GM18909 (cell line): ENCODE measurements at regions not wholly inside any gene's neighbourhood (a gene's known extent, or its start where the extent isn't known, plus 50 kb on each side); places are given as distances from the start of the nearest gene placed in this dataset.
"Not testable (repeated sequence)": the region's sequence is repeated elsewhere in the genome, so short reads cannot be mapped to it uniquely, and the experiment has no call there.

Experiments
- ATAC-seq: cut with Tn5 transposase; IDR thresholded peaks from one replicate; pipeline ENCODE4 v1.9.1; 2021; ENCODE audit warnings: mild to moderate bottlenecking; ENCODE audit not compliant: unreplicated experiment, poor library complexity

- ATAC-seq, result peak; percentile 97
These were observed 60.8 kb upstream of the CCDC179 start for GRCh38 chr11:22920939-22921565.

- ATAC-seq, result no peak
These were observed 62.4 kb upstream of the CCDC179 start for GRCh38 chr11:22922672-22923071.

GRCh38 chr11:22923561-22923960, 63.3 kb upstream of the CCDC179 start:
- ATAC-seq, result no peak

GRCh38 chr11:22926341-22926740, 66.1 kb upstream of the CCDC179 start:
- no peak for ATAC-seq

GRCh38 chr11:22927793-22928192, 67.5 kb upstream of the CCDC179 start:
- no peak for ATAC-seq

GRCh38 chr11:22928207-22928917, 68.1 kb upstream of the CCDC179 start:
- no peak for ATAC-seq

- peak; percentile 98 for ATAC-seq
These were observed 70.7 kb upstream of the CCDC179 start for GRCh38 chr11:22930816-22931594.

GRCh38 chr11:22938691-22939090, 78.4 kb upstream of the CCDC179 start:
- ATAC-seq, result no peak

GRCh38 chr11:22941544-22941943, 81.3 kb upstream of the CCDC179 start:
- not testable (repeated sequence) for ATAC-seq

- ATAC-seq, result no peak
These were observed 97.5 kb upstream of the CCDC179 start for GRCh38 chr11:22957786-22958185.

- no peak for ATAC-seq
These were observed 114.0 kb upstream of the CCDC179 start for GRCh38 chr11:22974251-22974650.

- no peak for ATAC-seq
These were observed 115.9 kb upstream of the CCDC179 start for GRCh38 chr11:22976146-22976545.

- no peak for ATAC-seq
These were observed 122.6 kb upstream of the CCDC179 start for GRCh38 chr11:22982903-22983302.

- no peak for ATAC-seq
These were observed 123.8 kb upstream of the CCDC179 start for GRCh38 chr11:22984045-22984444.

GRCh38 chr11:22989371-22989770, 129.1 kb upstream of the CCDC179 start:
- no peak for ATAC-seq

- no peak for ATAC-seq
These were observed 130.9 kb upstream of the CCDC179 start for GRCh38 chr11:22991196-22991595.

- ATAC-seq, result no peak
These were observed 146.5 kb upstream of the CCDC179 start for GRCh38 chr11:23006730-23007129.

GRCh38 chr11:23010790-23011335, 150.6 kb upstream of the CCDC179 start:
- no peak for ATAC-seq

- ATAC-seq, result no peak
These were observed 152.7 kb upstream of the CCDC179 start for GRCh38 chr11:23012930-23013329.

- no peak for ATAC-seq
These were observed 153.2 kb upstream of the CCDC179 start for GRCh38 chr11:23013509-23013908.

- ATAC-seq, result peak; percentile 66
These were observed 161.1 kb upstream of the CCDC179 start for GRCh38 chr11:23021287-23021863.
